Subcutaneous abdominal adipose tissue (tissue), 5 donors: ENCODE measurements at regions not wholly inside any gene's neighbourhood (a gene's known extent, or its start where the extent isn't known, plus 50 kb on each side); places are given as distances from the start of the nearest gene placed in this dataset.

ENCODE experiments used
- H3K27ac ChIP-seq: one replicate; pipeline ENCODE4 v1.7.0; 2013; ENCODE audit warnings: low read depth, mild to moderate bottlenecking, inconsistent platforms, low read length, moderate library complexity
- H3K27me3 ChIP-seq, 5 donors: one replicate each; pipeline ENCODE4 v1.7.0; 2013; ENCODE audit warnings: low read length in 5 of 5, inconsistent platforms in 1 of 5; ENCODE audit not compliant: control insufficient read depth in 5 of 5, insufficient read depth in 4 of 5
- H3K36me3 ChIP-seq, 5 donors: one replicate each; pipeline ENCODE4 v1.7.0; 2013; ENCODE audit warnings: low read length in 5 of 5; ENCODE audit not compliant: control insufficient read depth in 5 of 5, insufficient read depth in 5 of 5
- H3K4me1 ChIP-seq, 5 donors: one replicate each; pipeline ENCODE4 v1.7.0; 2013; ENCODE audit warnings: low read length in 5 of 5, mild to moderate bottlenecking in 3 of 5, moderate library complexity in 1 of 5; ENCODE audit not compliant: control insufficient read depth in 5 of 5, insufficient read depth in 5 of 5
- H3K4me3 ChIP-seq, 5 donors: one replicate each; pipeline ENCODE4 v1.7.0; 2013; ENCODE audit warnings: low read length in 5 of 5, low read depth in 1 of 5
- H3K9ac ChIP-seq, 5 donors: one replicate each; pipeline ENCODE4 v1.7.0; 2013; ENCODE audit warnings: low read length in 5 of 5, mild to moderate bottlenecking in 4 of 5, moderate library complexity in 3 of 5
- H3K9me3 ChIP-seq, 5 donors: one replicate each; pipeline ENCODE4 v1.7.0; 2013; ENCODE audit warnings: low read length in 5 of 5; ENCODE audit not compliant: control insufficient read depth in 5 of 5
- donor health status: healthy.
- donor health status: healthy.
- donor health status: healthy.
- donor health status: healthy.
- donor health status: healthy.

DNA sequence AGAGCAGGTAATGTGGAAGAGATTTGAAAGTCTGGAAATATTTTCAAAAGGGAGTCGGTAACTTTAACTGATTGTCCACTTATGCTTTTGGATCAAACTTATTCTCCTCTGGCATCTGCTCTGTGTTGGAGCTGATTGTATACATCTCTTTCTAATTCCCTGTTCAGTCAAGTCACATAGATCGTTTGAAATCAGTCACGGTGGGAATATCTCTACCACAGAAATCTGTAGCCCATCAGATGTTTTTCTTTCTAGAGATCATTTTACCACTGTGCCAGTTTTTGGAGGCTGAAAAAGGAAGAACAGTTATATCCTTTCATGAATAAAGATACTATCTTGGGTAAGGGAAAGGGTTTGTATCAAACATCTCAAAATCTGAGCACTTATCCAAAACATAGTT lies 1853.3 kb downstream of the EFNA5 start:
- H3K27ac ChIP-seq = no peak overlapping the region
- H3K4me3 ChIP-seq = no peak overlapping the region
- H3K27me3 ChIP-seq = no peaks in the 10 kb centered on the region
- H3K4me1 ChIP-seq = peaks cover 0 to 3% (median 0%) of the 10 kb centered on the region in 5 donors
- H3K36me3 ChIP-seq = no peaks in the 10 kb centered on the region
- H3K9me3 ChIP-seq = no peaks in the 10 kb centered on the region
- no peak overlapping the region for H3K9ac ChIP-seq

DNA sequence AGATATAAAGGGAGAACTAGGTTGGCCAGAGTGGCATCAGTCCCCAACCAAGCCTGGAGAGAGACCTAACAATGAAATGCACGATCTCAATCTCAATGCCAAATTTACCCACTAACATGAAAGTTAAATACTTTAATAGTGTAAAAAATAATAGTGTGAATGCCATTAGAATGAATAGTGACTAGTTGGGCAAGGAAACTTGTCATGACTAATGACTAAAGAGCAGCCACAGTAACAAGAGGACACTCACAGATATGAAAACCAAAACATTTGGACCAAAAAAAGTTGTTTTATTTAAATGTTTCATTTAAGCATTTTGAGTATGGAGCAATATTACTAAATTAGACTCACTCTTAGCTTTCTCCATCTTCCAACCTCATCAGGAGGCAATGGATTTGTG lies 1853.8 kb downstream of the EFNA5 start:
- Histone ChIP-seq H3K27me3 (no peaks in the 10 kb centered on the region), H3K9ac (no peak overlapping the region), H3K9me3 (no peaks in the 10 kb centered on the region), H3K27ac (no peak overlapping the region), H3K4me3 (no peak overlapping the region), H3K4me1 (peaks cover 0 to 3% (median 0%) of the 10 kb centered on the region in 5 donors), H3K36me3 (no peaks in the 10 kb centered on the region)

DNA sequence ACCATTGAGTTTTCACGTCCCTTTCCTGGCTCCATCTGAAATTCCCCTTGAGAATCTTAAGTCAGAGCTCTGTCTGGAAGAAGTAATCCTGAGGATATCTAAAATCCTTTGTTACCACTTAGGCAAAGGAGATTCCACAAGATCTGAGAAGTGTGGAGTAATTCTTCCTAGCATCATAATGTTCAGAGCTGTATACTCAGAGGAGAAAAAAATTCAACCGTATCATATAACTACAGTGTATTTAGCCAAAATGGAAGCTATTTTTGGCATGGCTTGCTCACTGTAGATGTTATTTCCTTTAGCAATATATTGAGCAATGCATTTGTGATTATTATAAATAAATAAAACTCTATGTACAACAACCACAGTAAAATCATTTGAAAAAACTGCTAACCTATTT lies 1858.4 kb downstream of the EFNA5 start:
- H3K4me1 ChIP-seq = peaks cover 0 to 2% (median 0%) of the 10 kb centered on the region in 5 donors
- no peaks in the 10 kb centered on the region for H3K9me3 ChIP-seq
- no peaks in the 10 kb centered on the region for H3K36me3 ChIP-seq
- H3K4me3 ChIP-seq = no peak overlapping the region
- H3K27ac ChIP-seq = no peak overlapping the region
- no peak overlapping the region for H3K9ac ChIP-seq
- H3K27me3 ChIP-seq = no peaks in the 10 kb centered on the region

DNA sequence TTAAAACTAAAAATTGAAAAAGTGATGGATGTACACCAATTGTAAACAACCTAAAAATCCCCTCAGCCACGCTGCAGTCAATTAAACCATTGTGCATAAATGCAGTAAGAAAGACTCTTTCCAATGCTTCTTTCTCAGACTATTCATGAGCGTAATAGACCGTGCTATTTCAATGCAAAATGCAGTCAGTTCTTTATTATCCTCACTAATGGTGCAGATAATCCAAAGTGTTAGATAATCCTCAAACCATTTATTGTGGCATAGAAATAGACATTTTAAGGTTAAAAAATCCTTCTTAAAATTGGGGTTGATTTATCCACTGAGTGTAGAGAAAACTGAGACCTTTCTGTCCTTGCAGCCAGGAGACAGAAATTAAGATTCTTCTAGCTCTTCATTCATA lies 1862.8 kb downstream of the EFNA5 start:
- Histone ChIP-seq H3K4me3 (no peak overlapping the region), H3K27me3 (no peaks in the 10 kb centered on the region), H3K9me3 (peaks cover 0 to 5% (median 0%) of the 10 kb centered on the region in 5 donors), H3K27ac (no peak overlapping the region), H3K36me3 (no peaks in the 10 kb centered on the region), H3K9ac (no peak overlapping the region), H3K4me1 (no peaks in the 10 kb centered on the region)

DNA sequence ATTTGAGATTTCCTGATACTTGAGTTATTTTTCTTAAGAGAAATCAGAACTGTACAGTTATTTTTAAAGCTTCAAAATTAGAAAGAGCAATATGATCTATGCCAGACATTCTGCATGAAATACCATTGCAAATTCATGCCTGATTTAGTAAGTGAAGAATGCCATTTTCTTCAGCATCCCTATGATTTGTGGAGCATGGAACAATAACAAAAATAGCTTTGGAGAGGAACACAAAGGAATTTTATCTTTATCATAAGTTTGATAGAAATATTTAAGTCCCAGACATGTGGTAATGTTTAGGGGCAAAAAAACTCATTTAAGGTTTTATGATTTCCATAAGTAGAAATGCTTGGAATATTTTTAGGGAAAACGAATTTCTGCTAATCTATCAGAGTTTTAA lies 1863.4 kb downstream of the EFNA5 start:
- Histone ChIP-seq H3K4me1 (no peaks in the 10 kb centered on the region), H3K36me3 (no peaks in the 10 kb centered on the region), H3K9me3 (peaks cover 0 to 5% (median 0%) of the 10 kb centered on the region in 5 donors), H3K27me3 (no peaks in the 10 kb centered on the region), H3K4me3 (no peak overlapping the region), H3K27ac (no peak overlapping the region), H3K9ac (no peak overlapping the region)

DNA sequence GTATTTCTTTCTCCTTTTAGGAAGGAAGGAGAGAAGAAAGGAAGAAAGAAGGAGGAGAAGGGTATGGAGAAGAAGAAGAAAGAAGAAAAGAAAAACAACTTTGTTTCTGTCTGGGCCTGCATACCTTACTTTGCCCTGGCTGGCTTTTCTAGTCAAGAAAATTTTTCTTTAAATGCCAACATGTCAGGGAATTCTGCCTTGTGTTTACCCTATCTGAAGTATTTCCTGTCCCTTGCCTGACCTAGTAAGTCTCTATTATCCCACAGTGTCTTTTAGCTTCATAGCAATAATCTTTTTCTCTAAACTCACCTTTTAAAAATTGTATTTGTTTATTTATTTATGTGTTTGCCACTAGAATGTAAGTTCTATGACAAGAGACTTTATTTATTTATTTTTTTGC lies 1864.1 kb downstream of the EFNA5 start:
- H3K27me3 ChIP-seq = no peaks in the 10 kb centered on the region
- no peak overlapping the region for H3K9ac ChIP-seq
- peaks cover 0 to 5% (median 0%) of the 10 kb centered on the region in 5 donors for H3K9me3 ChIP-seq
- H3K27ac ChIP-seq = no peak overlapping the region
- no peak overlapping the region for H3K4me3 ChIP-seq
- no peaks in the 10 kb centered on the region for H3K36me3 ChIP-seq
- H3K4me1 ChIP-seq = no peaks in the 10 kb centered on the region

DNA sequence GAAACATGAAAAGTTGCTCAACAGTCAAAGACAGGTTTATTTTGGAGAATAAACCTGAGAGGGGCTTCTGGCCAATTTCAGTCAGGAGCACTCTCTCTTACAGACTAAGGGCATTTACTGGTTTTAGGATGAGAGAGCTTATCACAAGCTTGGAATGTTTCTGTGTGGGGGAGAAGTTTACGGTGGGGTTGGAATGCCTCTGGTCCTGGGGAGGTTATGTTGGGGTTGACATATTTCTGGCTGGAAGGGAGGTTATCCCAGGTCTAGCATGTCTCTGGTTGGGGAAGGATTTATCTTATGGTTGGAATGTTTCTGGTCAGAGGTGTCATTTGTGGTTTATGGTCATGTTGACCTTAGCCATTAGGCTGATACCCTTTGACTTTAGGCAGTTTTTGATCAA lies 1867.3 kb downstream of the EFNA5 start:
- Histone ChIP-seq H3K4me1 (no peaks in the 10 kb centered on the region), H3K36me3 (no peaks in the 10 kb centered on the region), H3K9me3 (peaks cover 0 to 5% (median 0%) of the 10 kb centered on the region in 5 donors), H3K4me3 (no peak overlapping the region), H3K27ac (no peak overlapping the region), H3K9ac (no peak overlapping the region), H3K27me3 (no peaks in the 10 kb centered on the region)

DNA sequence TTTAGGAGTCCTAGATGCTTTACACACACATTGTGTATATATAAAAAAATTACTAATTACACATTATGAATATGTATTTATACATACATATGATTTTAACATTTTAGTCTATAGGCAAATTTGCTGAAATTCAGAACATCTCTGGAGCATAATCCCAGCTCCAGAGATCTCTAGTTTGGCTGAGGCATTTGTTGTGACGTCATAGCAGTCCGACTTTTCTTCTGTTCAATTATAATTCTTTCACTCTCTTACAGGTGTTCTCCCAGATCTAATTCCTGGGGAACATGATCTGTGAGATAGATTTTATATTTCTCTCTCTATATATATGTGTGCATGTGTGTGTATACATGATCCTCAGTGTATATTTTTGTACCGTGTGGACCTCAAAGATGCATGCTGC lies 1876.2 kb downstream of the EFNA5 start:
- H3K9ac ChIP-seq = no peak overlapping the region
- no peaks in the 10 kb centered on the region for H3K36me3 ChIP-seq
- H3K27ac ChIP-seq = no peak overlapping the region
- no peak overlapping the region for H3K4me3 ChIP-seq
- no peaks in the 10 kb centered on the region for H3K9me3 ChIP-seq
- no peaks in the 10 kb centered on the region for H3K4me1 ChIP-seq
- H3K27me3 ChIP-seq = no peaks in the 10 kb centered on the region

DNA sequence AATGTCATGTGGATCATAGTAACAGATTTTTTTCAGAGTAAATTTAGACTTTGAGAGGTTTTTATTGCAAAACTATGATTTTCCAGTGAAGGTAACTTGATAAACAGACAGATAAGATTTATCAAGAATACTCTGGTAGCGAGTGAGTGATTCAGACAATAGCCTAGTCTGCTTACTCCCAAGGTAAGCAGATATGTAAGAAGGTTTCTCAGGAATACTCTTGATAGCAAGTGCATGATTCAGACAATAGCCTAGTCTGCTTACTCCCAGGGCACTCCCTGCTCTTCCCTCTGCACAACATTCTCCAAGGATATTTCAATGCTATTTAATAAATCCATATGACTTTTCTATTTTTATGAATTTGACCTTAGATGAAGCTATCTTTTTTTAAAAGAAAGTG lies 1881.5 kb downstream of the EFNA5 start:
- Histone ChIP-seq H3K27ac (no peak overlapping the region), H3K4me3 (no peak overlapping the region), H3K27me3 (no peaks in the 10 kb centered on the region), H3K36me3 (no peaks in the 10 kb centered on the region), H3K9ac (no peak overlapping the region), H3K4me1 (no peaks in the 10 kb centered on the region), H3K9me3 (no peaks in the 10 kb centered on the region)

DNA sequence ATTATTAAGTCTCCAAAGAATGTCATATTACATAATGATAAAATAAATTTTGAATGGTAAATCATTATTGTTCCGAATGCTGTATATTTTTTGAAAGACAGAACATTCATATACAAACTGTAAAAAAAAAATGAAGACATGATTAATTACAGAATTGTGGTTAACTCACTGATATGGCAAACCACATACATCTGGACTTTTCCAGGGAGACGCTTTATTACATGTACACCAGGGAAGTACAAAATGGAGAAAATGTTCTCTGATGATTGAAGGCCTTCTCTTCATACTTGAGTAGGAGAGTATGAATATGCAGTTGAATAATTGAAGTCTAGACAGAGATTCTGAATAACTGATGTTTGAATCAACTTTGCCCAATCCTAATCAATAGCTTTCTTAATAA lies 1886.9 kb downstream of the EFNA5 start:
- no peak overlapping the region for H3K9ac ChIP-seq
- H3K27ac ChIP-seq = no peak overlapping the region
- no peaks in the 10 kb centered on the region for H3K27me3 ChIP-seq
- no peaks in the 10 kb centered on the region for H3K4me1 ChIP-seq
- no peak overlapping the region for H3K4me3 ChIP-seq
- no peaks in the 10 kb centered on the region for H3K36me3 ChIP-seq
- H3K9me3 ChIP-seq = no peaks in the 10 kb centered on the region

DNA sequence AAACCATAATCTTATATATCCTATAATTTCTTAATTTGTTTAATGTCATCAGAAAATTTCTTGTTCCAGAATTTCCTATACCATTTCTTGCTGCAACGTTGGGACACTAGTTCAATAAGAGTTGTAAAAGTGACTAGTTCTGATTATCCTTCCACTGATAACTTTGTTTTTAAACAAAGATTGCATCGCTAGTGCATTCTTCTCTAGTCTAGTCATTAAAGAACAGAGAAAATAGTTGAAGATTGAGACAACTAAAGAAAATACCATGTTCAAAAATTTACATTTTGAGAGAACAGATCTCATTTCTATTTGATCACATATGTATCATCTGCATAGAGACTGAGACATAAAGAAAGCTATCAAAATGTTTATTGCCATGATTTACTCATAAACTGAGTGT lies 1888.2 kb downstream of the EFNA5 start:
- H3K27ac ChIP-seq = no peak overlapping the region
- no peak overlapping the region for H3K9ac ChIP-seq
- H3K4me3 ChIP-seq = no peak overlapping the region
- no peaks in the 10 kb centered on the region for H3K4me1 ChIP-seq
- H3K36me3 ChIP-seq = no peaks in the 10 kb centered on the region
- H3K9me3 ChIP-seq = no peaks in the 10 kb centered on the region
- H3K27me3 ChIP-seq = no peaks in the 10 kb centered on the region
